K562 (cell line): ENCODE measurements at regions not wholly inside any gene's neighbourhood (a gene's known extent, or its start where the extent isn't known, plus 50 kb on each side); places are given as distances from the start of the nearest gene placed in this dataset.

Experiments used
- DACH1 ChIP-seq: fragments of 450-650 bp; IDR thresholded peaks from 2 replicates; pipeline ENCODE4 v1.6.1; 2018; ENCODE audit not compliant: partially characterized antibody
- MCM2 ChIP-seq: fragments of 450-650 bp; IDR thresholded peaks from 2 replicates; pipeline ENCODE4 v1.6.1; 2017; ENCODE audit warnings: low read depth, mild to moderate bottlenecking
- POLR2A ChIP-seq: fragments of 450-650 bp; conservative IDR thresholded peaks from 2 replicates; pipeline ENCODE4 v1.6.1; 2016
- POLR2AphosphoS5 ChIP-seq: IDR thresholded peaks from 2 replicates; pipeline ENCODE4 v1.6.1; 2011; ENCODE audit warnings: mild to moderate bottlenecking, low read depth, low read length, moderate library complexity; ENCODE audit not compliant: control insufficient read depth, insufficient read depth
- SNRNP70 ChIP-seq: fragments of 200-400 bp; formaldehyde crosslinking; optimal IDR thresholded peaks from 2 replicates; pipeline ENCODE3; 2017; ENCODE audit warnings: low read depth, low read length
- SPI1 ChIP-seq: IDR thresholded peaks from 2 replicates; pipeline ENCODE4 v1.6.1; 2011; ENCODE audit warnings: low read depth, low read length, control low read depth, borderline replicate concordance
- YY1 ChIP-seq, 3 experiments: IDR thresholded peaks; 2 replicates each; pipeline ENCODE4 v1.6.1; 2011; ENCODE audit warnings: low read length in 2 of 3, mild to moderate bottlenecking in 2 of 3, moderate library complexity in 2 of 3, borderline replicate concordance in 1 of 3, control low read depth in 1 of 3, low read depth in 1 of 3; ENCODE audit not compliant: insufficient read depth in 3 of 3, insufficient replicate concordance in 2 of 3, control insufficient read depth in 1 of 3, insufficient read length in 1 of 3; ENCODE audit errors: extremely low read depth in 1 of 3
- TF ChIP-seq, protein P1 (sequence below): fragments of 250-450 bp; sonication (Bioruptor Pico); IDR thresholded peaks from 2 replicates; pipeline ENCODE4 v1.4.0; 2020
- TF ChIP-seq, protein P2 (sequence below), 2 experiments: fragments of 200-800 bp in 1 of 2; sonication (Bioruptor generic) in 1 of 2; sonication (generic) in 1 of 2; formaldehyde crosslinking in 1 of 2; IDR thresholded peaks in 1 of 2; conservative IDR thresholded peaks in 1 of 2; 2 replicates each; pipeline versions ENCODE4 v1.5.0 to v1.6.1; 2016 to 2020; ENCODE audit warnings: missing compliant biosample characterization in 1 of 2, missing genetic modification characterization in 1 of 2, missing genetic modification reagents in 1 of 2
- TF ChIP-seq, protein P3 (sequence below): fragments of 450-650 bp; conservative IDR thresholded peaks from 2 replicates; pipeline ENCODE4 v1.6.1; 2016; ENCODE audit warnings: missing genetic modification characterization, low read depth, mild to moderate bottlenecking, missing compliant biosample characterization, moderate library complexity

DNA sequence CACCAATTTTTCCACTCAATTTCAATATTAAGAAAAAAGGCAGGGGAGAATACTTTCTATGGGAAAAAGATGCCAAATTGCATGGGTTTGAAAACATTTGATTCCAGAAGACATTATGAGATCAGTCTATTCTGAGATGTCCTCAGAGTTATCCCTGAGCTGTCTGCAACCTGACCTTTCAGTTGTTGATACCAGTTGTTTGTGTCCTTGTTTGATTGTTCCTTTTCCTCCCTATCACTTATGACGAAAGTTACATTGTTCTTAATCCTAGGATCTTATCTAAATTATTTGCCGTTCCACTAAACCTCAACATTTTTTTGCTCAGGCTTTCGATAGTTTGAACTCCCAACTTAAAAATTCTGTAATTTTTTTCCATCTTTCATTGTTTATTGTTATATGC is 336.3 kb upstream of the NOVA1 start:
- TF ChIP-seq, protein P1, sequence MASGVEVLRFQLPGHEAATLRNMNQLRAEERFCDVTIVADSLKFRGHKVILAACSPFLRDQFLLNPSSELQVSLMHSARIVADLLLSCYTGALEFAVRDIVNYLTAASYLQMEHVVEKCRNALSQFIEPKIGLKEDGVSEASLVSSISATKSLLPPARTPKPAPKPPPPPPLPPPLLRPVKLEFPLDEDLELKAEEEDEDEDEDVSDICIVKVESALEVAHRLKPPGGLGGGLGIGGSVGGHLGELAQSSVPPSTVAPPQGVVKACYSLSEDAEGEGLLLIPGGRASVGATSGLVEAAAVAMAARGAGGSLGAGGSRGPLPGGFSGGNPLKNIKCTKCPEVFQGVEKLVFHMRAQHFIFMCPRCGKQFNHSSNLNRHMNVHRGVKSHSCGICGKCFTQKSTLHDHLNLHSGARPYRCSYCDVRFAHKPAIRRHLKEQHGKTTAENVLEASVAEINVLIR (CRISPR knock-in tag), result no peak
- TF ChIP-seq YY1 (IDR thresholded peaks at IDR 0.05; ENCODE audit: borderline replicate concordance in 1 of 3, control insufficient read depth in 1 of 3, extremely low read depth in 1 of 3, insufficient read depth in 3 of 3, insufficient read length in 1 of 3, insufficient replicate concordance in 2 of 3, low read depth in 1 of 3, low read length in 2 of 3) (no peak), POLR2A (no peak), MCM2 (no peak), SNRNP70 (no peak), POLR2AphosphoS5 (no peak), DACH1 (no peak), SPI1 (no peak)
- TF ChIP-seq, protein P2, sequence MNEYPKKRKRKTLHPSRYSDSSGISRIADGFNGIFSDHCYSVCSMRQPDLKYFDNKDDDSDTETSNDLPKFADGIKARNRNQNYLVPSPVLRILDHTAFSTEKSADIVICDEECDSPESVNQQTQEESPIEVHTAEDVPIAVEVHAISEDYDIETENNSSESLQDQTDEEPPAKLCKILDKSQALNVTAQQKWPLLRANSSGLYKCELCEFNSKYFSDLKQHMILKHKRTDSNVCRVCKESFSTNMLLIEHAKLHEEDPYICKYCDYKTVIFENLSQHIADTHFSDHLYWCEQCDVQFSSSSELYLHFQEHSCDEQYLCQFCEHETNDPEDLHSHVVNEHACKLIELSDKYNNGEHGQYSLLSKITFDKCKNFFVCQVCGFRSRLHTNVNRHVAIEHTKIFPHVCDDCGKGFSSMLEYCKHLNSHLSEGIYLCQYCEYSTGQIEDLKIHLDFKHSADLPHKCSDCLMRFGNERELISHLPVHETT (CRISPR knock-in tag; conservative IDR thresholded peaks at IDR 0.05 in 1 of 2, IDR thresholded peaks at IDR 0.05 in 1 of 2), result no peak
- TF ChIP-seq, protein P3, sequence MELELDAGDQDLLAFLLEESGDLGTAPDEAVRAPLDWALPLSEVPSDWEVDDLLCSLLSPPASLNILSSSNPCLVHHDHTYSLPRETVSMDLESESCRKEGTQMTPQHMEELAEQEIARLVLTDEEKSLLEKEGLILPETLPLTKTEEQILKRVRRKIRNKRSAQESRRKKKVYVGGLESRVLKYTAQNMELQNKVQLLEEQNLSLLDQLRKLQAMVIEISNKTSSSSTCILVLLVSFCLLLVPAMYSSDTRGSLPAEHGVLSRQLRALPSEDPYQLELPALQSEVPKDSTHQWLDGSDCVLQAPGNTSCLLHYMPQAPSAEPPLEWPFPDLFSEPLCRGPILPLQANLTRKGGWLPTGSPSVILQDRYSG (tag), result no peak
